ENCODE measurements at regions not wholly inside any gene's neighbourhood (a gene's known extent, or its start where the extent isn't known, plus 50 kb on each side); places are given as distances from the start of the nearest gene placed in this dataset.
"Not testable (repeated sequence)": the region's sequence is repeated elsewhere in the genome, so short reads cannot be mapped to it uniquely, and the experiment has no call there.

DNA sequence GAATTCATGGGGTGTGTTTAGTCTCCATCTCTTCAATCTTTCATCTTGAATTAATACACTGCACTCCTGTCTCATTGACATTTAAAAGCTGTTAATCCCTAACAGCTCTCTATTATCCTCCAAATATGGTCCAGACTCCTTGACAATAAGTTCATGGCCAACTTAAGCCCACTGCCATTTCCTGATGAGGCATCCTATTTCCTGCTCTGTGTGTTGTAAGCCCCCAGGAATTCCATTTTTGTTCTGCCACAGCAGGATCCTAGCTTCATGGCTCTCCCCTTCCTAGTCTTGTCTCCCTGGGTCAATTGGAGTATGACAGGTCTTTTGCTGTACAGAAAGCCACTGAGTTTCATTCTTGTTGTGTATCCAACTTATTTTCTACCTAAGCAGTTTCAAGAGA lies 218.8 kb downstream of the OTUD1 start:
- DNase-seq: no peak

DNA sequence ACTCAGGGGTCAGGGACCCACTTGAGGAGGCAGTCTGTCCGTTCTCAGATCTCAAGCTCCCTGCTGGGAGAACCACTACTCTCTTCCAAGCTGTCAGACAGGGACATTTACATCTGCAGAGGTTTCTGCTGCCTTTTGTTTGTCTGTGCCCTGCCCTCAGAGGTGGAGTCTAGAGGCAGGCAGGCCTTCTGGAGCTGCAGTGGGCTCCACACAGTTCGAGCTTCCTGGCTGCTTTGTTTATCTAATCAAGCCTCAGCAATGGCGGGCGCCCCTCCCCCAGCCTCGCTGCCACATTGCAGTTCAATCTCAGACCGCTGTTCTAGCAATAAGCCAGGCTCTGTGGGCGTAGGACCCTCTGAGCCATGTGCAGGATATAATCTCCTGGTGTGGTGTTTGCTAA lies 233.0 kb downstream of the OTUD1 start:
- not testable (repeated sequence) for DNase-seq

DNA sequence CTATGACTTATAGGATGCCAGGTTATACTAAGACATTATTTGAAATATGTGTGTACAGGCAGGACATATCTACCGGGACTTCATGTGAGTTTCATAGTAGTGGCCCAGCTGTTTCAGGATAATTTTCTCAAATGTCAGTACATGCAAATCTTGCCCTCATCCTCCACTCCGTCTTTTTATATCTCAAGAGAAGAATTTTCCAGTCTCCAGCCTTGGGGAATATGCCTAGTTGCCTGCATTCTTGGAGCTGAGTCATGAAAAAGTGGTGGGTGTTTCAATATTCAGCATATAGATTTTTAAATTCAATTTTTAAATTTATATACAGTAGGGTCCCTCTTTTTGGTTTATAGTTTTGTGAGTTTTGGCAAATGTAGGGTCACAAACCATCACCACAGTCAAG lies 236.7 kb downstream of the OTUD1 start:
- no peak for DNase-seq

- DNase-seq: no peak
These were observed 237.4 kb downstream of the OTUD1 start for GRCh38 chr10:23676296-23676695.

DNA sequence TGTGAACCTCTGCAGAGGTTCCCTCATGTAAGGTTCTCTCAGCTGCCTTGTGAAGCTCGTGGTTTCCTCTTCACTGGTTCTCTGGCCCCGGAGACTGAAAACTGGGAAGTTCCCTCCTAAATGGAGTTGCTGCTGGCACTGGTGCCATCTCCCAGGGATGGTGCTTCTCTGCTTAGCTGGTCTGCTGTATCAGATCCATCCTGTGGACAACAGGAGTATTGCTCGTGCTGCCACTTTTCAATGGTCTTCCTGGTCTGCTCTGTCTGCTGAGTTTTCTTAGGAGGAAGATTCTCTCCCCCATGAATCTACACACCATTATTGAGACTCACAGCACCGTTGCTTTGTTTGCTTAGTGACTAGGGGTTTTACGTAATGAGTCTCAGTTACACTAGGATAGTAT lies 247.8 kb downstream of the OTUD1 start:
- DNase-seq: no peak

DNA sequence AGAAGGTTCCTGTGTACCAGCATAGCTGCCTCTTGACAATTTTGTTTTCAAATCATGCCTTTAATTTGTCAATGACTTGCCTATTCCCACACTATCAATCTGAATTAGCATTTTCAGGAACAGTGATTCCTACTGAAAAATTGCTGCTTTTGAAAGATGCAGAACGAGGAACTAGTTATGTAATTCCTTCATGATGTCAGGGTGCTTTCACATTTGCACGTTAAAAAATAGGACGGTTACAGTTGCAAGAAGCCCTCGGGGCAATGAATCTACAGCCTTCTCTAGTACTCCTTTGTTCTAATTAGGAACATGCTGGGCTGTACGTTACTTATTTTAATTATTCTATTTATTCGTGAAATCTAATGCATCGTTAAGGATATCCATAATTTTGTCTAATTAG lies 253.9 kb downstream of the OTUD1 start:
- DNase-seq: no peak

- DNase-seq: peak; percentile 15
These were observed 254.6 kb downstream of the OTUD1 start for GRCh38 chr10:23693501-23693901.

GRCh38 chr10:23693925-23694324 lies 255.1 kb downstream of the OTUD1 start:
- DNase-seq: peak; percentile 6

DNA sequence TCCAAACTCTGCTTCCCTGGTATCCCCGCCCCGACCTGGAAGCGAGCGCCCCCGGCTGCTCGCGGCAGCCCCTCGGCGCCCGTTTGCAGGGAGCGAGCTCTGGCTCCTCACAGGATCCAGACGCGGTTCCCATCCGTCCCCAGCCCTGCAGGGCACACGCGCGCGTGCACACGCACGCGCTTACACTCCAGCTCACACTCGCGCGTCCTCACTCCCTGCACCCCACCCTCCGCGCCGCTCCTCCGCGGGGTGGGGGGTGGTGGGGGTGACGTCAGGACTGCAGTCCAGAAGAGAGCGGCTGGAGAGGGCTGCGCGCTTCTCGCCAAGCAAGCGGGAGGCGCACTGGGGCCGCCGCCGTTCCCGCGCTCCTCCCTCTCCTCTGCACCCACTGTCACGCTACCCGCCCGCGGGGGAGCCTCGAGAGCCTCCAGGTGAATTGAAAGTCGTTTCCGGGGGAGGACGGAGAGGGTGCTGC lies 255.6 kb downstream of the OTUD1 start:
- no peak for DNase-seq

GRCh38 chr10:23694921-23695824 lies 256.3 kb downstream of the OTUD1 start:
- peak; percentile 4 for DNase-seq

GRCh38 chr10:23695825-23696420 lies 257.0 kb downstream of the OTUD1 start:
- no peak for DNase-seq

DNA sequence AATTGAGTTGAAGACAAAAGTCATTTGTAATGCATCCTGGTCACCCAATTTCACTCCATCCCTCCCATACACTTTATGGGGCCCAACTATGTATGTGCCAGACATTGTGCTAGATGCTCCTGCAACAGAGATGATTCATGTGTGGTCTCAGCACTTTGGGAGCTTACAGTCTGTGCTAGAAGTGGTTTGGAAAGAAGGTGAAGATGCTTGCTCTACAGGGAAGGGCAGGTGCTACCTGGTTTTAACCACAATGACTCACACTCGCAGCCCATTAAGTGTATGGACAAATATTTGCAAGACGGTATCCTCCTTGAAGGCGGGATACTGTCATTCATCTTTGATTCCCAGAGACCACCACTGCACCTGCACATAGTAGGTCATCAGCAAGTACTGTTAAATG lies 257.6 kb downstream of the OTUD1 start:
- no peak for DNase-seq

GRCh38 chr10:23702977-23703414 lies 264.1 kb downstream of the OTUD1 start:
- DNase-seq: peak; percentile 70

- no peak for DNase-seq
These were observed 276.5 kb downstream of the OTUD1 start for GRCh38 chr10:23715363-23715762.

- no peak for DNase-seq
These were observed 279.0 kb downstream of the OTUD1 start for GRCh38 chr10:23717913-23718312.

- no peak for DNase-seq
These were observed 280.1 kb downstream of the OTUD1 start for GRCh38 chr10:23718946-23719345.

- DNase-seq: no peak
These were observed 284.9 kb downstream of the OTUD1 start for GRCh38 chr10:23723796-23724195.

DNA sequence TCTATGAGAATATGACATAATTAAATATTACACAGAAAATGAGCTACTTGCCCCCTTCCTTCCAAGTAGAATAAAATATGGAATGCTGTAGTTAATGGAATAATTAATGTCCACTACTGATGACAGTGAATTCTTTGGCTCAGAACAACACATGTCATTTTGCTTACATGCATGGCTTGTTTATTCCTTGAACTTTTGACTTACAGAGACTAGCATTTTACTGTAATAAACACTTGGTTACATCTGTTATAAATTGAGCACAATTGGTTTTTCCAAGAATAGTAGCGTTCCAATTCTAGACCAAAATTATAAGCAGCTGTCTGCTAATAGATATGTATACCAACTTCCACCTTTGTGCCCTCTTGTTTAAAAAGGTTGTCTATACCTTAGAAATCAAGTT lies 286.7 kb downstream of the OTUD1 start:
- no peak for DNase-seq

DNA sequence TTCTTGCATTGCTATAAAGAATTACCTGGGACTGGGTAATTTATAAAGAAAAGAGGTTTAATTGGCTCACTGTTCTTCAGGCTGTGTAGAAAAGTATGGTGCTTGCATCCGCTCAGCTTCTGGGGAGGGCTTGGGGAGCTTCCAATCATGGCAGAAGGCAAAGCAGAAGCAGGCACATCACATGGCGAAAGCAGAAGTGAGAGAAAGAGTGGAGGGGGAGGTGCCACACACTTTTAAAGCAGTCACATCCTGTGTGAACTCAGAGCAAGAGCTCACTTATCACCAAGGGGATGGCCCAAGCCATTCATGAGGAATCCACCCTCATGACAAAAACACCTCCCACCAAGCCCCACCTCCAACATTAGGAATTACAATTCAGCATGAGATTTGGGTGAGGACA lies 303.5 kb downstream of the OTUD1 start:
- no peak for DNase-seq

- DNase-seq: no peak
These were observed 303.9 kb downstream of the OTUD1 start for GRCh38 chr10:23742807-23743206.

- no peak for DNase-seq
These were observed 315.3 kb downstream of the OTUD1 start for GRCh38 chr10:23754179-23754578.

DNA sequence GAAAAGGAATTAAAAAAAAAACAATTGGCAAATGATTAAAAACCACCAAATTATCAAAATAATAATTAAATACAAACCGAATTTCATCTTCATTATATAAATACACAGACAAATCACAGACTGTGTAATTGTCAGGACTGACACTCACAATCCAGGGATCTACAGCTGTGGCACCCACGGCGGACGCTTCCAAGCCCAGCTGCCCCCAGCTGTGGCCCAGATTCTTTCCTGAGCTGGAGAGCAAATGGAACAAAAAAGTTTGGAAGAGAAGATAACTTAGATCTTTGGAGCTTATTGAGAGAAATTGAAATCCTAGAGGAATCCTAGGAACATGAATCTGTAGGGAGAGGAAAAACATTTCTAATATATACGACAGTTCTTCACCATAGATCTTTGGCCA lies 316.1 kb downstream of the OTUD1 start:
- DNase-seq: no peak

GRCh38 chr10:23755556-23755955 lies 316.7 kb downstream of the OTUD1 start:
- DNase-seq: no peak

- DNase-seq: no peak
These were observed 329.4 kb downstream of the OTUD1 start for GRCh38 chr10:23768281-23768680.

Measured in activated CD4-positive, alpha-beta T cell treated with anti-CD3 and anti-CD28 coated beads, Interleukin-2, Interleukin-6, amounts not matched to agents 100 ng/mL and 50 ng/mL, durations not matched to agents 16 hours and 8 hours (primary cell).